ENCODE measurements at regions not wholly inside any gene's neighbourhood (a gene's known extent, or its start where the extent isn't known, plus 50 kb on each side); places are given as distances from the start of the nearest gene placed in this dataset.

DNA sequence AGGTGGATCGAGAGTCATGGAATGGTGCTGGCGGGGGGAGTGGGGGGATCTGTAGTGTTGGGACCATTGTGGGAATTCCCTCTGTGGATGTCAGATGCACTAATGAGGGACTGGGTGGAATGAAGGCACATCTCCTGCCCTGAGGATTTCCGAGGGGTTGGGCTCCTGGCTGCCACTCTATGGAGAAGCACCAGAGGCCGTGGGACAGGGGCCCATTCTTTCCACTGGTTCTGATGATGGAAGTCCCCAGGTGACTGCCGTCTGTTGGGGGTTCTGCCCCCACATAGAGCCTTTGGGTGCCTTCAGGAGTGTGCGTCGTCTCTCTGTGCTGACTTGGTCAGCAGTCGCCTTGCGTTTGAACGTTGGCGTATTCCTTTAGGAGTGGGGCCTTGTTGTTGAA lies 202.9 kb downstream of the GLRX3 start:
- TF ChIP-seq POLR2A (IDR thresholded peaks at IDR 0.05) = no peak
- TF ChIP-seq, protein P1, sequence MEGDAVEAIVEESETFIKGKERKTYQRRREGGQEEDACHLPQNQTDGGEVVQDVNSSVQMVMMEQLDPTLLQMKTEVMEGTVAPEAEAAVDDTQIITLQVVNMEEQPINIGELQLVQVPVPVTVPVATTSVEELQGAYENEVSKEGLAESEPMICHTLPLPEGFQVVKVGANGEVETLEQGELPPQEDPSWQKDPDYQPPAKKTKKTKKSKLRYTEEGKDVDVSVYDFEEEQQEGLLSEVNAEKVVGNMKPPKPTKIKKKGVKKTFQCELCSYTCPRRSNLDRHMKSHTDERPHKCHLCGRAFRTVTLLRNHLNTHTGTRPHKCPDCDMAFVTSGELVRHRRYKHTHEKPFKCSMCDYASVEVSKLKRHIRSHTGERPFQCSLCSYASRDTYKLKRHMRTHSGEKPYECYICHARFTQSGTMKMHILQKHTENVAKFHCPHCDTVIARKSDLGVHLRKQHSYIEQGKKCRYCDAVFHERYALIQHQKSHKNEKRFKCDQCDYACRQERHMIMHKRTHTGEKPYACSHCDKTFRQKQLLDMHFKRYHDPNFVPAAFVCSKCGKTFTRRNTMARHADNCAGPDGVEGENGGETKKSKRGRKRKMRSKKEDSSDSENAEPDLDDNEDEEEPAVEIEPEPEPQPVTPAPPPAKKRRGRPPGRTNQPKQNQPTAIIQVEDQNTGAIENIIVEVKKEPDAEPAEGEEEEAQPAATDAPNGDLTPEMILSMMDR (IDR thresholded peaks at IDR 0.05 in 4 of 5, conservative IDR thresholded peaks at IDR 0.05 in 1 of 5) = no peak
